Ecto neural progenitor cell (in vitro differentiated cells): ENCODE measurements at regions not wholly inside any gene's neighbourhood (a gene's known extent, or its start where the extent isn't known, plus 50 kb on each side); places are given as distances from the start of the nearest gene placed in this dataset.
"Not testable (repeated sequence)": the region's sequence is repeated elsewhere in the genome, so short reads cannot be mapped to it uniquely, and the experiment has no call there.

Experiments used
- DNase-seq: peaks from one replicate; pipeline ENCODE4 v3.0.0-alpha.2; 2018; ENCODE audit warnings: low spot score

GRCh38 chr5:155116456-155117251 is 103.1 kb downstream of the KIF4B start:
- DNase-seq: no peak

GRCh38 chr5:155125551-155126095 is 112.1 kb downstream of the KIF4B start:
- no peak for DNase-seq

- DNase-seq: no peak
Measured at GRCh38 chr5:155126573-155126972, 113.0 kb downstream of the KIF4B start.

- no peak for DNase-seq
Measured at GRCh38 chr5:155127552-155127951, 114.0 kb downstream of the KIF4B start.

- DNase-seq: no peak
Measured at GRCh38 chr5:155128786-155129512, 115.4 kb downstream of the KIF4B start.

GRCh38 chr5:155129513-155129880 is 115.9 kb downstream of the KIF4B start:
- no peak for DNase-seq

GRCh38 chr5:155134130-155134529 is 120.6 kb downstream of the KIF4B start:
- no peak for DNase-seq

- no peak for DNase-seq
Measured at GRCh38 chr5:155136216-155136850, 122.8 kb downstream of the KIF4B start.

GRCh38 chr5:155137683-155138082 is 124.1 kb downstream of the KIF4B start:
- no peak for DNase-seq

- no peak for DNase-seq
Measured at GRCh38 chr5:155140646-155141045, 127.1 kb downstream of the KIF4B start.

- DNase-seq: no peak
Measured at GRCh38 chr5:155144956-155145355, 131.4 kb downstream of the KIF4B start.

GRCh38 chr5:155147222-155147621 is 133.7 kb downstream of the KIF4B start:
- DNase-seq: no peak

- DNase-seq: no peak
Measured at GRCh38 chr5:155148694-155149093, 135.1 kb downstream of the KIF4B start.

GRCh38 chr5:155150012-155150411 is 136.5 kb downstream of the KIF4B start:
- no peak for DNase-seq

GRCh38 chr5:155154973-155155372 is 141.4 kb downstream of the KIF4B start:
- DNase-seq: no peak

- DNase-seq: not testable (repeated sequence)
Measured at GRCh38 chr5:155163084-155163483, 149.5 kb downstream of the KIF4B start.

- no peak for DNase-seq
Measured at GRCh38 chr5:155167736-155168135, 154.2 kb downstream of the KIF4B start.

GRCh38 chr5:155181542-155181941 is 168.0 kb downstream of the KIF4B start:
- DNase-seq: no peak

- DNase-seq: no peak
Measured at GRCh38 chr5:155189476-155189875, 175.9 kb downstream of the KIF4B start.

- no peak for DNase-seq
Measured at GRCh38 chr5:155189981-155190380, 176.4 kb downstream of the KIF4B start.

GRCh38 chr5:155193029-155193428 is 179.5 kb downstream of the KIF4B start:
- DNase-seq: no peak

- DNase-seq: no peak
Measured at GRCh38 chr5:155193483-155194107, 180.0 kb downstream of the KIF4B start.
